HUES6 (cell line): ENCODE measurements at regions not wholly inside any gene's neighbourhood (a gene's known extent, or its start where the extent isn't known, plus 50 kb on each side); places are given as distances from the start of the nearest gene placed in this dataset.
"Not testable (repeated sequence)": the region's sequence is repeated elsewhere in the genome, so short reads cannot be mapped to it uniquely, and the experiment has no call there.

Experiments used
- H3K27ac ChIP-seq: 2 replicates; pipeline ENCODE4 v1.7.0; 2013; ENCODE audit warnings: low read depth, mild to moderate bottlenecking, low read length, inconsistent platforms
- H3K27me3 ChIP-seq: 2 replicates; pipeline ENCODE4 v1.6.1; 2013; ENCODE audit warnings: low read length; ENCODE audit not compliant: control insufficient read depth, insufficient read depth
- H3K36me3 ChIP-seq: 2 replicates; pipeline ENCODE4 v1.6.1; 2013; ENCODE audit warnings: low read length; ENCODE audit not compliant: control insufficient read depth, insufficient read depth
- H3K4me1 ChIP-seq: 2 replicates; pipeline ENCODE4 v1.6.1; 2013; ENCODE audit warnings: low read length; ENCODE audit not compliant: control insufficient read depth, insufficient read depth
- H3K4me3 ChIP-seq: 2 replicates; pipeline ENCODE4 v1.5.1; 2013; ENCODE audit warnings: low read depth, low read length
- H3K9ac ChIP-seq: one replicate; pipeline ENCODE4 v1.6.1; 2013; ENCODE audit warnings: mild to moderate bottlenecking, low read length
- H3K9me3 ChIP-seq: 2 replicates; pipeline ENCODE4 v1.6.1; 2013; ENCODE audit warnings: low read depth, low read length; ENCODE audit not compliant: control insufficient read depth, insufficient read depth

- Histone ChIP-seq H3K9me3 (peaks cover 8% of the 10 kb centered on the region; the same call in 1 of the 2 replicates), H3K27ac (no peak overlapping the region), H3K27me3 (no peaks in the 10 kb centered on the region), H3K4me1 (peaks cover 28% of the 10 kb centered on the region; the same call in 1 of the 2 replicates), H3K36me3 (no peaks in the 10 kb centered on the region), H3K4me3 (no peak overlapping the region), H3K9ac (no peak overlapping the region)
Observed at GRCh38 chrX:39479856-39480255, 617.9 kb downstream of the BCOR start.

GRCh38 chrX:39480963-39481362 is 616.8 kb downstream of the BCOR start:
- no peak overlapping the region for H3K4me3 ChIP-seq
- no peaks in the 10 kb centered on the region for H3K36me3 ChIP-seq
- no peaks in the 10 kb centered on the region for H3K27me3 ChIP-seq
- H3K9ac ChIP-seq: no peak overlapping the region
- peaks cover 23% of the 10 kb centered on the region; the same call in 1 of the 2 replicates for H3K4me1 ChIP-seq
- H3K9me3 ChIP-seq: peaks cover 8% of the 10 kb centered on the region; the same call in 1 of the 2 replicates
- H3K27ac ChIP-seq: no peak overlapping the region

DNA sequence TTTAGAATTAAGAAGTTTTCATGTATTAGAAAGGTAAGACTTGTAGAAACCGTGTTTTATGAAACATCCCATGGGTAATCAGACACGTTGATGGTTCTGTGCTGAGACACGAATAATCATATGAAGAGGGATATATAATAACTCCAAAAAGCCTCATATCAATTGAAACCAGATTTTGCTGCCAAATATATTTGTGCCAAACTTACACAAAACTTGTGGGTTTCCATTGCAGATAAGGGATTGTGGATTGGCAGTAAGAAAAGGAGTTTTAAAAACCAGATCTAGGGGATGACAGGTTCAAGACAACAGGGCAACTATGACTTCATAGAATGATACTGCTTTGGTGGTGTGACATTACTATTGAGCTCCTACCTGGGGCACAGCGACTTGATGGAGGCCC is 616.1 kb downstream of the BCOR start:
- Histone ChIP-seq H3K36me3 (no peaks in the 10 kb centered on the region), H3K9me3 (peaks cover 8% of the 10 kb centered on the region; the same call in 1 of the 2 replicates), H3K4me1 (peaks cover 20% of the 10 kb centered on the region; the same call in 1 of the 2 replicates)

GRCh38 chrX:39484159-39485068 is 613.3 kb downstream of the BCOR start:
- no peak overlapping the region for H3K4me3 ChIP-seq
- no peak overlapping the region for H3K9ac ChIP-seq
- no peaks in the 10 kb centered on the region for H3K27me3 ChIP-seq
- H3K36me3 ChIP-seq: no peaks in the 10 kb centered on the region
- peaks cover 5% of the 10 kb centered on the region; the same call in 1 of the 2 replicates for H3K4me1 ChIP-seq
- H3K27ac ChIP-seq: no peak overlapping the region
- no peaks in the 10 kb centered on the region; the same call in 1 of the 2 replicates for H3K9me3 ChIP-seq

More for the DNA sequence above, 616.1 kb downstream of the BCOR start:
- H3K4me3 ChIP-seq: no peak overlapping the region
- no peak overlapping the region for H3K9ac ChIP-seq
- H3K27me3 ChIP-seq: no peaks in the 10 kb centered on the region
- no peak overlapping the region for H3K27ac ChIP-seq

- Histone ChIP-seq H3K4me3 (no peak overlapping the region), H3K27ac (no peak overlapping the region), H3K36me3 (no peaks in the 10 kb centered on the region), H3K4me1 (peaks cover 11% of the 10 kb centered on the region; the same call in 1 of the 2 replicates), H3K27me3 (no peaks in the 10 kb centered on the region), H3K9me3 (peaks cover 3% of the 10 kb centered on the region; the same call in 1 of the 2 replicates), H3K9ac (no peak overlapping the region)
Observed at GRCh38 chrX:39487166-39487968, 610.4 kb downstream of the BCOR start.

- no peak overlapping the region for H3K27ac ChIP-seq
- H3K36me3 ChIP-seq: no peaks in the 10 kb centered on the region
- no peaks in the 10 kb centered on the region for H3K27me3 ChIP-seq
- H3K9me3 ChIP-seq: peaks cover 3% of the 10 kb centered on the region; the same call in 1 of the 2 replicates
- H3K4me1 ChIP-seq: peaks cover 11% of the 10 kb centered on the region; the same call in 1 of the 2 replicates
- no peak overlapping the region for H3K9ac ChIP-seq
- H3K4me3 ChIP-seq: no peak overlapping the region
Observed at GRCh38 chrX:39487969-39488330, 609.8 kb downstream of the BCOR start.

DNA sequence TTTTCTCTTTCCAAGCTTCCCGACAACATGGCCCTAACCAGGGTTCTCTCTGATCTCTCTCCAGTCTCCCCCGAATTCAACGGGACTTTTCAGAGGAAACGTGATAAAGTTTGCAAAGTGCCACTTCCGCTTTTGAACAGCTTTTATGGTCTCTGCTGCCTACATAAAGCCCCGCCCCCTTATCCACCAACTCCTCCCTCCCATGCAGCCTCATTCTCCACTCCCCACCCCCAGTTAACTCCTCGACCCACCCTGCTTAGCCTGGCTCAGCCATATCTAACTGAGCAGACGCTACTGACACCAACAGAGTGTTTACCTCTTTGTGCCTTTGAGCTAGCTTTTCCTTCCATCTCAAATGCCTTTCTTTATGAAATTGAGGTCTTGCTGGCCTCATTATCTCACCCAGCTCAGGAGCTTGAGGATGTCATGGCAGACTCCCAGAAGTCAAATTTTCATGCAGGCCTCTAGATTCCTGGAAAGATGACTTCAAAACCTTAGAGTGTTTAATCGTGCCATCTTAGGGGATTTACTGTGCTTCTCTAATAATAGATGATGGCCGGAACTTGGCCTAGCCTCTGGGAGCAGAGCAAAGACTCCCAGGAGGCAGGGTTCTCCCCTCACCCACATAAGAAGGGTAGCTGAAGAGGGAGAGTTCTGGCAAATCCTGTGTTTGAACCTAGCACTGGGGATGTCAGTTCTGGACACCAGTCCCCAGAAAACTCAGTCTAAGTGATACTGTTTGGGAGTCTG is 606.0 kb downstream of the BCOR start:
- H3K27me3 ChIP-seq: no peaks in the 10 kb centered on the region
- peaks cover 3% of the 10 kb centered on the region; the same call in 1 of the 2 replicates for H3K9me3 ChIP-seq
- H3K4me3 ChIP-seq: no peak overlapping the region
- no peak overlapping the region for H3K9ac ChIP-seq
- H3K27ac ChIP-seq: no peak overlapping the region
- no peaks in the 10 kb centered on the region for H3K36me3 ChIP-seq
- peaks cover 6% of the 10 kb centered on the region; the same call in 1 of the 2 replicates for H3K4me1 ChIP-seq

DNA sequence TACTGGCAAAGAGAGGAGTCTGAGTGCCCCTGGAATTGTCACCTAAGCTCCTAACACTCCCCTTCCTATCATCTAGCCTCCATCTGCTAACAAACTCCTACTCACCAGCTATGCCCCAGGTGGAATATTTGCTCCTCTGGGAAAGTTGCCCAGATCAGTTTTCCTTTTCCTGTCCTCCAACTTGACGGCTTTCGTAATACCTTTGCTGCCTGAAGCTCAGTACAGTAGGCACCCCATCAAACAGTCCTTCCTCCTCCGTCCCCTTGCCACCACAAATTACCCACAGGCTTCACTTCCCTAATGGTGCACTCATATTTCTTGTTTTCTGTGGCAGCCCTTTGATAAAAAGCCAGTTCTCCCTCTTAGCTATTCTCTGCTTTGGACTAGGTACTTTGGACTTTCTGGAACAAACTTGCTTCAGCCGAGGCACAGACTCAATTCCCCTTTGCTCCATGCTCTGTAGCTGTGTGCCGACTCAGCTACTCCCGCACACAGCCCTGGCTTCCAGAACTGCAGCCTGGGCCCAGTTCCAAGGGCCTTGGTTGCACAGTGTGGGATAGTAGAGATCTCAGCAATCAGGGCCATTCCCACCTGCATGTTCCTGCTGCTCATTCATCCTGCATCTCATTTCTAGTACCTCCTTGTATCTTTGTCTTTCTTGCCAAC is 605.1 kb downstream of the BCOR start:
- Histone ChIP-seq H3K4me3 (no peak overlapping the region), H3K27ac (no peak overlapping the region)

GRCh38 chrX:39493168-39493567 is 604.6 kb downstream of the BCOR start:
- no peaks in the 10 kb centered on the region for H3K27me3 ChIP-seq
- H3K4me1 ChIP-seq: peaks cover 6% of the 10 kb centered on the region; the same call in 1 of the 2 replicates
- no peak overlapping the region for H3K27ac ChIP-seq
- no peak overlapping the region for H3K9ac ChIP-seq
- peaks cover 3% of the 10 kb centered on the region; the same call in 1 of the 2 replicates for H3K9me3 ChIP-seq
- no peaks in the 10 kb centered on the region for H3K36me3 ChIP-seq
- no peak overlapping the region for H3K4me3 ChIP-seq

More for the DNA sequence above, 605.1 kb downstream of the BCOR start:
- Histone ChIP-seq H3K9me3 (peaks cover 3% of the 10 kb centered on the region; the same call in 1 of the 2 replicates), H3K36me3 (no peaks in the 10 kb centered on the region), H3K9ac (no peak overlapping the region), H3K4me1 (peaks cover 6% of the 10 kb centered on the region; the same call in 1 of the 2 replicates), H3K27me3 (no peaks in the 10 kb centered on the region)

DNA sequence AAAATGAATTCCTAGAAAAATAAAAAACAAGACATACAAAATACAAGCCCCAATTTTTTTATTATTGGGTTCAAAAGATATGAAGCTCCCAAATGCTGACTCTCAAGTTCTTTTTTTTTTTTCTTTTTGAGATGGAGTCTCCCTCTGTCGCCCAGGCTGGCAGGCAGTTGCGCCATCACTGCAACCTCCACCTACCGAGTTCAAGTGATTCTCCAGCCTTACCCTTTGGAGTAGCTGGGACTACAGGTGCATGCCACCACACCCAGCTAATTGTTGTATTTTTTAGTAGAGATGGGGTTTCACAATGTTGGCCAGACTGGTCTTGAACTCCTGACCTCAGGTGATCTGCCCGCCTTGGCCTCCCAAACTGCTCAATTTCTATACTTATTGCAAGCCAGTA is 600.6 kb downstream of the BCOR start:
- not testable (repeated sequence) for H3K4me3 ChIP-seq, H3K27ac ChIP-seq, H3K4me1 ChIP-seq, H3K36me3 ChIP-seq, H3K9me3 ChIP-seq, H3K27me3 ChIP-seq, H3K9ac ChIP-seq
